Hematopoietic multipotent progenitor cell (in vitro differentiated cells): ENCODE measurements at regions not wholly inside any gene's neighbourhood (a gene's known extent, or its start where the extent isn't known, plus 50 kb on each side); places are given as distances from the start of the nearest gene placed in this dataset.
"Not testable (repeated sequence)": the region's sequence is repeated elsewhere in the genome, so short reads cannot be mapped to it uniquely, and the experiment has no call there.

Experiments
- DNase-seq, 3 donors: peaks; one replicate each; pipeline ENCODE4 v3.0.0-alpha.2; 2011 to 2015; ENCODE audit warnings: low read depth in 2 of 3, low spot score in 2 of 3

DNA sequence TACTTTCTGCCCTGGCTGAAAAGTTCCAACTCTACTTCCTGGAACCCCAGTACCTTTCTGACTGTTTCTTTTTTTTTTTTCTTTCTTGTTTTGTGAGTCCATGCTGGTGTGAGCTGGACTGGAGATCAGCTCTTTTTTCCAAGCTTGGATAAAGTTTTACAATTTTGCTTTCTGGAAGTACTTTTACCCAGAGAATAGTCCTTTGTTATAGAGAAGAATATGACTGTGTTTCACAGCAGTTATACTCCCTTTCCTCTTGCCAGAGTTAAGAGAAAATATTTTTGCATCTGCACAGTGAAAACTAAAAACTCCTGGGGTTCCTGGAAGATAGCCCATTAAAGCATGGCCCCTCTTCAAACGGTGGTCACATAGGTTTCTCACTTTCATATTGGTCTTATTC is 1100.6 kb downstream of the OTOL1 start:
- DNase-seq, result no peak

DNA sequence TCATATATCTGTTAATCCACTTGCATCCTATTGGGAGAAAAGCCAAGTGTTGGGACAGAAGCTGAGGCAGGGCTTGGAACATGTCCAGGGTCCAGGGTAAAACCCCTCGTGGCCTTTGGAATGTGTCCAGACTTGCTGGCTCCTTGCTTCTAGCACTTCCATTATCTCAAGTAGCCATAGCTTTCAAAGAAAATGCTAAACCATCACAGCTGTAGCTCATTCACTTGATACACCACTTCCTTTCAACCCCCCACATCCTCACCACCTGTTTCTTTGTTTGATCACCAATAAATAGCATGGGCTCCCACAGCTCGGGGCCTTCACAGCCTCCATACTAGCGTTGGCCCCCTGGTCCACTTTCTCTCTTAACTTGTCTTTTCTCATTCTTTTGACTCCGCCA is 1101.9 kb downstream of the OTOL1 start:
- not testable (repeated sequence) for DNase-seq

DNA sequence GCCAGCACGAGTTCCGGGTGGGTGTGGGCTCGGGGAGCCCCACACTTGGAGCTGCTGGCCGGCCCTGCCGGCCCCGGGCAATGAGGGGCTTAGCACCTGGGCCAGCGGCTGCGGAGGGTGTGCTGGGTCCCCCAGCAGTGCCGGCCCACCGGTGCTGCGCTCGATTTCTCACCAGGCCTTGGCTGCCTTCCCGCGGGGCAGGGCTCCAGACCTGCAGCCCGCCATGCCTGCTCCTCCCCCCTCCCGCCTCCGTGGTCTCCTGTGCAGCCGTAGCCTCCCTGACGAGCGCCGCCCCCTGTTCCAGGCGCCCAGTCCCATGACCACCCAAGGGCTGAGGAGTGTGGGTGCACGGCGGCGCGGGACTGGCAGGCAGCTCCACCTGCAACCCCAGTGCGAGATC is 1103.1 kb downstream of the OTOL1 start:
- not testable (repeated sequence) for DNase-seq

DNA sequence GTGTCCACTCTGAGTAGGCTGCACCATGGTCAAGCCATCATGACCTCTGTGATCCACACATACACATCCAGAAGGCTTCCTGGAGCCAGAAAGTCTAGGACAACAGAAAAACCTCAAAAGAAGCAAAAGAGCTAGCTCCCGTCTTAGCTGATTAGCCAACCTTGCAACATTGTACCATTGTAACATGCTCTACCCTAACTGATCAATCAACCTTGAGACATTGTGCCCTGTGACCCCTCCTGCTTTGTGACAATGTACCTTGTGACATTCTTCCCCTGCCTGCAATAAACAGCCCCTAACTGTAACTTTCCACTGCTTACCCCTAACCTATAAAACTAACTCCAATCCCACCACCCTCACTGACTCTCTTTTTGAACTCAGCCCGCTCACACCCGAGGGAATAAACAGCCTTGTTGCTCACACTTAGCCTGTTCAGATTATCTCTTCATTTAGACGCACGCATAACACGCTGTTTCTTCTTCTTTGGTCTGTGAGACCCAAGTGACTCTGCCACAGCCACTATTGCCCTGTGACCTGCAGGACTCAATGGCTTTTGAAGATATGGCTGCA is 1104.6 kb downstream of the OTOL1 start:
- no peak for DNase-seq

DNA sequence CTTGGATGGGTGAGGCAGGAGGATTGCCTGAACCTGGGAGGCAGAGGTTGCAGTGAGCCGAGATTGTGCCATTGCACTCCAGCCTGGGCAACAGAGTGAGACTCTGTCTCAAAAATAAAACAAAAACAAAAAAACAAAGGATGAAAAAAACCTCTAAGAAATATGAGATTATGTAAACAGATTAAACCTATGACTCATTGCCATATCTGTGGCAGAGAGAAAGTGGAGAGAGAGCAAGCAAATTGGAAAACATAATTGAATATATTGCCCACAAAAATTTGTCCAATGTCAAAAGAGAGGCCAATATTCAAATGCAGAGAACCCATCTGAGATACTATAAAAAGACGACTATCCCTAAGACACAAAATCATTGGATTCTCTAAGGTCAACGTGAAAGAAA is 1106.0 kb downstream of the OTOL1 start:
- no peak for DNase-seq

DNA sequence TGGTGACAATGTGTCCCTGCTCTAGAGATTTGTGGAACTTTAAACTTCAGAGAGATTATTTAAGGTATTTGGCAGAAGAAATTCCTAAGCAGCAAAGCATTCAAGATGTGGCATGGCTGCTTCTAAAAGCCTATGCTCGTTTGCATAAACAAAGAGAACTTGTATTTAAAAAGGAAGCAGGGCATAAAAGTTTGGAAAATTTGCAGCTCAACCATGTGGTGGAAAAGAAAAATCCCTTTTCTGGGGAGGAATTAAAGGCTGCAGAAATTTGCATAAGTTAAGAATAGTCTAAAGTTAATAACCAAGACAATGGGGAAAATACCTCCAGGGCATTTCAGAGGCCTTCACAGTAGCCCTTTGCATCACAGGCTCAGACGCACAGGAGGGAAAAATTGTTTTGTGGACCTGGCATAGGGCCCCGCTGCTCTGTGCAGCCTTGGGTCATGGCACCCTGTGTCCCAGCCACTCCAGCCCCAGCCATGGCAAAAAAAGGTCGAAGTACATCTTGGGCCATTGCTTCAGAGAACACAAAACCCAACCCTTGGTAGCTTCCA is 1109.1 kb downstream of the OTOL1 start:
- DNase-seq, result no peak

DNA sequence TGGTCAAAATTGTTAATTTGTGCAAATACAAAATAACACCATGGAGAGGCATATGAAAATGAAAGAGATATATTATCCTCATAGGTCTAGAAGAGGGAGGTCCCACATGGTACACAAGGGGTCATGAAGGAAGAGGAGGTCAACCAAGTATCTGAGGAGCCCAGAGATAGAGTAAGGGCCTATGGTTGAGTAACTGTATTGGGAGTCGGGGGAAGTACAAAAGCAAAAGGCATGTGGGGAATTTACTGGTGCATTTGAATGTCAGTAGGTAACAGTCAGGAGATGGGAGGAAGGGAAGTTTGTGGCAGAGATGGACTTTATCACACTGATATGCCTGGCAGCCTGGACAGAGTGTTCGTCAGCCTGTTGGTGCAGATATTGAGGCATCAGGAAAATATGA is 1113.7 kb downstream of the OTOL1 start:
- DNase-seq, result no peak

DNA sequence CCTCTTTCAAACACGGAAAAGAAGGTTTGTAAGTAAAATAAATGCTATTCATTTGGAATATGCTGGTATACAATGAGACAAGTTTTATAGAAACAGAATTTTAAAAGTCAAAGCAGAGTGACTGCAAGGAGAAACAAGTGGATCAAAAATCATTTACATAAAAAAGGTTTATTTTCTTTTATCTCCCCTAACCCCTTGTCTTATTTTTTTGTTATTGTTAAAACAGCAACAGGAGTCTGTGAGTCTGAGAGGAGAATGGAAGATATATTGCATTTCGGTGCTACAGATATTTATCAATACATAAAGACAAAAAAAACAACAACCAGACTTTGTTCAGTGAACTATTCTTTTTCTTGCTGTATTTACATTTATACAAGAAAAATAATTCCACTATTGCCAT is 1116.4 kb downstream of the OTOL1 start:
- DNase-seq, result no peak

DNA sequence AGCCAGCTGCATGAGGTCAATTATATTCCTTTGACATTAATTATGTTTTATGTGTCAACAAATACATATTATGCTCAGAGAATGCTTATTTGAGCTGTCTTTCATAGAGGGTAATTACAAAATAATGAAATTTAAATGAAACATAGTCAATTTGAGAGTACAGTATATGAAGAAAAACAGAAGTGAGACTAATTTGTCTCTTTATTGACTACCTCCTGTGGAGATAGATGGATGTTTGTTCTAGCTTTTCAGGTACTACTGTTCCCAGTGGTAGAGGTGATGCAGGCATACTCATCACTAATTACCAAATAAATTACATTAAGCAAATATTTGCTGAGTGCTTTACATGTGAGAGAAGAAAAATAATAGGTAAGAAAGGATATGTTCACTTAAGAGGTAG is 1129.6 kb downstream of the OTOL1 start:
- no peak for DNase-seq

DNA sequence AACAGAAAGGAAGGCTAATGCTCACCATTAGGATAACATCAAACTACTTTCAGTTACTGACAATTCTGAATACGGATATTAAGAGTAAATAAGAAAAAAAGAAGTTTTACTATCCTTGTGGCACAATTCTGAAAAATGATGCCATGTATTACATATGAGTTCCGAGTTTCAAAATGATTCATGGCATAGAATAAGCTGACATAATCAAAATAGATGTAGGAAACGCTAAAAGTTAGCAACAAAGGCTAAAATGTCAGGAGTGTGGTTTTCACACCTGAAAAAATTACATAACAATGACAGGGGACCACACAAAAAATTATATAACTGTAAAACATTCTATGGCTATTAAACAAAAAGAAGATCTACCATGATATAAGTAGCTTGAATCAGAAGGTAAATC is 1131.9 kb downstream of the OTOL1 start:
- no peak for DNase-seq

DNA sequence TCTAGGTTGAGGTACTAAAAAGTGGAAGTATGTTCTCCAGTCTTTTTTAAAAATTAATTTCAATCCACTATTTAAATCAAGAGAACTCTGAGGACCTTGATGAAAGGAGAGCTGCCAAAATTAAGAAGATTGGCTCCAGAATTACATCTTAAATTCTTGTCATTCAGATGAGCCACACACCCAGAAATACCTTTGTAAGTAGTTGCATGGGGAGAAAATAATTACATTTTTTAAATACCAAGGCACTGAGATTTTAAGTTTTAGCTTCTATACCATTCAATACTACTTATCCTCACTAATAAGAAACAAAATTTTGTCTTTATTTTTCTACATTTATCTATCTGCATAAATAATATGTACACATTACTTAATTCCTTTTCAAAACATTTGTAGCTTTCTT is 1132.8 kb downstream of the OTOL1 start:
- no peak for DNase-seq

DNA sequence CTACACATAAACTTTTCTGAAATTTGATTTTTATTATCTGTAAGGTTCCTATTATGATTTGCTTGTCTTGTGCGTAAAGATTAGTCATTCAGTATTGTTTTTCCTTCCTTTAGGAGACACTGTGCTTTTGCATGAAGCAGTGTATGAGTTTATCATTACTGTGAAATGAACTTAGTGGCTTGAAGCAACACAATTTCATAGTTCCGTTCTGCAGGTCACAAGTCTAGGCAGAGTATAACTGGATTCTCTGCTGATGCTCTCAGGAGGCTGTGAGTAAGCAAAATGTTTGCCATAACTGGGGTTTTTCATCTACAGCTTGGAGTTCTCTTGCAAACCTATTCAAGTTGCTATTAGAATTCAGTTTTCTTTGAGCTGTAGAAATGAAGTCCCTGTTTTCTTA is 1136.1 kb downstream of the OTOL1 start:
- no peak for DNase-seq

DNA sequence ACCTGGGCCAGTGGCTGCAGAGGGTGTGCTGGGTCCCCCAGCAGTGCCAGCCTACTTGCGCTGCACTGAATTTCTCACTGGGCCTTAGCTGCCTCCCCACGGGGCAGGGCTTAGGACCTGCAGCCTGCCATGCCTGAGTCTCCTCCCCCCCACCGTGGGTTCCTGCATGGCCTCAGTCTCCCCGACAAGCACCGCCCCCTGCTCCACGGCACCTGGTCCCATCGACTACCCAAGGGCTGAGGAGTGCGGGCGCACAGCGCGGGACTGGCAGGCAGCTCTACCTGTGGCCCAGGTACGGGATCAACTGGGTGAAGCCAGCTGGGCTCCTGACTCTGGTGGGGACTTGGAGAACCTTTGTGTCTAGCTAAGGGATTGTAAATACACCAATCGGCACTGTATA is 1143.6 kb downstream of the OTOL1 start:
- not testable (repeated sequence) for DNase-seq

DNA sequence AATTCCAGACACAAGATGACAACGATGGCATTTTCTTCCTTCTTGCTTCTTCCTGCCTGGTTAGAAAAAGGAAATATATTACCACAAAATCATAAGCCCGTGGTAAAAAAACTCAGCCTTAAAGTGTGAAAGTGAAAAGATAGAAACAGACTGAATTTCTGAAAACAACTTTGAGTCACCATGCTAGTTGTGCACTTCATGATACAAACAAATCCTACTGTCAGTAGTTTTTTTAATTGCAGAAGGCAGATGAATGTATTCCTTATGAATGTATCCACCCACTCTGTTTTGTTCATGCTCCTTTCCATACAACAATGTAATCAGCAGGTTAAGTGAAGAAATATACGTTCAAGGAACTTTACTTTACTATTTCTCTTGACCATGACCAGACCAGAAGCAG is 1144.7 kb downstream of the OTOL1 start:
- no peak for DNase-seq

DNA sequence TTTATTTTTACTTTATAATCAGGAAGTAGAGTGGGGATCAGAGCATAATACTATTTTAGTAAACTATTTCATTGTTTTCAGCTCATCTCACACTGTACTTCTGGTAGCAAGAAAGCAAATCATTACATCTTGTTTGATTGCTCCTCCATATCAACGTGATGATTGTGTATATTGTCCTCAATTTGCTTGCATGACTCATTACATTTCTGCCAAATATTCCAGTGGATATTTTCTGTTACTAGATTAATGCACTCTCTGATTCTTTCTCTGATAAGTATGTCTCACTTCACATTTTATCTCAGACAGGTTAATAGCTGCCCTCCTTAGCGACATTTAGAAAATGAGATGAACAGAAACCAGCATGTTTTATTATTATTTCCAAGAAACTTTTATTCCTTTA is 1145.3 kb downstream of the OTOL1 start:
- DNase-seq, result no peak

DNA sequence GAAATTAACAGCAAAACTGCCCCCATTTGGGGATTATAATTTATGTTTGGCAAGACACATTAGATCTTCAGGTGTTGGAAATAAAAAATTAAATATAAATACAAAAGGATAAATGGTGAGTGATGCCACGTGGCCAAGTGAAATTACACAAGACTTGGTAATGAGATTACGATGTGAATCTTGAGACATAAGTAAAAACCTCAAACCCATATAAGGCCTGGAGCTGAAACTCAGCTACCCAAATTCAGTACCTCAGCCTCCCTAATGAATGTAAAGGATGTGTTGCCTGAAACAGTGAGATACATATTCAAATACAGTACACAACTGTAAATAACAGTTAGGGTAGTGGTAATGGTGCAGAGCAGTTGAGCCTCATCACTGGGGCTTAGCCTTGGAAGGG is 1146.6 kb downstream of the OTOL1 start:
- no peak for DNase-seq

DNA sequence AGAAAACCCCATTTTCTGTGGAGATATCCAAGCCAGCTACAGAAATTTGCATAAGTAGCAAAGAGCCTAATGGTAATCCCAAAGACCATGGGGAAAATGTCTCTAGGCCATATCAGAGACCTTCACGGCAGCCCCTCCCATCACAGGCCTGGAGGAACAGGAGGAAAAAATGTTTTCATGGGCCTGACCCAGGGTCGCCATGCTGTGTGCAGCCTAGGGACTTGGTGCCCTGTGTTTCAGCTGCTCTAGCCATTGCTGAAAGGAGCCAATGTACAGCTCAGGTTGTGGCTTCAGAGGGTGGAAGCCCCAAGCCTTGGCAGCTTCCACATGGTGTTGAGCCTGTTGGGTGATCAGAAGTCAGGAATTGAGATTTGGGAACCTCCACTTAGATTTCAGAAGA is 1150.7 kb downstream of the OTOL1 start:
- no peak for DNase-seq

DNA sequence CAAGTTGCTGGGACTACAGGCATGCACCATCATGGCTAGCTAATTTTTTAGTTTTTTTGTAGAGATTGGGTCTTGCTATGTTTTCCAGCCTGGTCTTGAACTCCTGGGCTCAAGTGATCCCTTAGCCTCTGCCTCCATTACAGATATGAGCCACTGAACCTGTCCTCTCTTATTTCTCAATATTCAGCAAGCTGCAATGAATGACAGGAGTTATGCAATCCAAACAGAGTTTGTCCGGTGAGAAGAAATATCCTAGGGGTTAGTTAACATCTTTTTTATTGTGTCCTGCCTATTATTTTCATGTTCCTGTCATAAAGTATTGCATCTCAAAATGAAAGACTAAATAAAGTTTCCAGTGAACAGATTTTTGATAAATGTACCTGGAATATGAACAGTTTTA is 1161.4 kb downstream of the OTOL1 start:
- no peak for DNase-seq

DNA sequence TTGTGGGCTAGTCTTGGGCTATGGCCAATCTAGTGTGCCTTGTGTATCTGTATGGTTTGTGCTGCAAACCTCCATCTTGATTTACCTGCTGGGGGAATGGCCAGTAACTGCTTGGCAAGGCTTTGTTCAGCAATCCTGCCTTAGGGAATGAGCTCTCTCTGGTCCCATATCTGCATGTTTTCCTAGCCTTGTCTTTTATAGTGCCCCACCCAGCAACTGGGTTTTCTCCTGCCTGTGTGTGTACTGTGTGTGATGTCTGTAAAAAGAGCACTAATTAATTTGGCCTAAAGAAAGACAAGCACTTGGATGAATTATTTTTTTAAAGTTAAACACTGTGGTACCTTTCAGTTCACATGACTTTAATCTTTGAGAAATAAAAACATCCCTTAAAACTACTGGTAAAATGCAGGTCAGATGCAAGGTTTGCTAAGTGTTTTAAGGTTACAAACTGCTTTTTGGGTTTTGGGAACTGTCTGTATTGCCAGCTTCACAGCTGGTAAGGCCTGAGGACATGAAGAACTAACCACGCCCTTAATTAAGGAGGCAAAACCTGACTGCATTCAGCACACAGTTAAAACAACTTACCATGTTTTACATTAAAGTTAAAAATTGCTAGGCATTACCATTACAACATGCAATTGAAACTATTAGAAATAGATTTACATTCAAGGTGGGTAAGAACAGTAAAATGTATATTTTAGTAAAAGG is 1169.2 kb downstream of the OTOL1 start:
- no peak for DNase-seq

DNA sequence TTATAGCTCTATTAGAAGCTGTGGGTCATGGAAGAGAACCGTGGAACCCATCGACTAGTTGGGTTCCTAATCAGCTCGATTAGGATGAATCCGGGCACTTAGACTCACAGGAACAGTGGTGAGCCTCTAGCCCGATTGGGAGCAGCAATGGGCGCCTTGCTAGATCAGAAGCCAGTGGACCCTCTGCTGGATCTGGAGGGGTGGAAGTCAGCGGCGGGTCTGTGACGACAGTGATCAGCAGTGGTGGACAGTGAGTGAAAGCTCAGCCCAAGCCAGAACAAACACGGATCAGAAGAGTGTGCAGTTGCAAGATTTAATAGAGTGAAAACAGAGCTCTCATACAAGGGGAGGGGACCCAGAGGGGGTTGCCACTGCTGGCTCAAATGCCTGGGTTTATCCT is 1170.2 kb downstream of the OTOL1 start:
- DNase-seq, result no peak

DNA sequence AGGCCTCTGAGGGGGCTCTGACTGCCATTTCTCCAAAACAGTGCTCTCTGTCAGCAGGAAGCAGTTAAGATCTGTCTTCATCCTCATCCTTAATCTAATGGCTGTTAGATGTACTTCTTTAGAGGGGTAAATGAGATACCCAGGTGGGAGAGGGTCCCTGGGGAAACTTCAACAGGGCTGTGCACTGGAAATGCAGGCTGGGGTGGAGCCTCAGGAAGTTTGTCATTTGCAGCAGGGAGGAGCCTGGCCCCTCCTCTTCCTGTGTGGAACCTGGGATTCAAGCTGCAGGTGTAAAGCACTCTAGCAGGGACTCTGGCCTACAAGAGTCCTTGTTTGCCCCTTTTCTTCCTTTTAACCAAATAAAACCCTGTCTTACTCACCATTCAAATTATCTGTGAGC is 1173.6 kb downstream of the OTOL1 start:
- no peak for DNase-seq

DNA sequence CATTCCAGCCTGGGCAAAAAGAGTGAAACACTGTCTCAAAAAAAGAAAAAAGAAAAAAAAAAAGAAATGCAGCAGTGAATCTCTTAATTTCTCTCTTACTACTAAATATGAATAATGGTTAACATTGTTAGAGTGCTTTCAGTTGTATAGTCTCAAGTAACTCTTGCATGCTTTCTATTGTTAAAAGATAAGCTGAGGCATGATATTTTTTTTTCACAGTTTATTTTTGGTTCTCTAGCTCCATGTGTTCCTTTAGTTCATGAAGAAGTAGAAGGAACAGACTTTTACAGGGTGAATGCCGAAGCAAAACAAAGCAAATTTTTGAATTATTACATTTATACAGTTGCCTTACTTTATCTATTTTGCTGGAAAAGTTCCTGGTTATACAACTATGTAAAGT is 1180.9 kb downstream of the OTOL1 start:
- DNase-seq, result no peak

DNA sequence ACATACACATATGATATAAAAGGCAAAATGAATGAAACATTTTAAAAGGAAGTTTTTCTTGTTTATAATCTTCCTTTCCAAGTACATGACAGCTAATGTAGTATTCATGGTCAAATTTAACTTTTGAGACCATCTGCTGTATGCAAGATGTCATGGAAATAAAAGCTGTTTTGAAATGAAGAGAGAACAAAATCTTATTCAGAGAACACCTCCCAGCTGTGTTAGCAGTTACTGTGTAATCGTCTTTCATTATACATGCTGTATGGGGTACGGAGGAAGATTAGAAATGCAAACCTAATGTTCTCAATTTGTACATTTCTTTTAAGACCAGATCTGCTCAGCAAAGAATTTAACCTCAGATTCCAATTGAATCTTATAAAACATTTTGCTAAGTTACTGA is 1182.3 kb downstream of the OTOL1 start:
- no peak for DNase-seq
